LNCaP clone FGC (cell line): ENCODE measurements at regions not wholly inside any gene's neighbourhood (a gene's known extent, or its start where the extent isn't known, plus 50 kb on each side); places are given as distances from the start of the nearest gene placed in this dataset.

Experiments
- DNase-seq: peaks from one replicate; pipeline ENCODE4 v3.0.0-alpha.2; 2011; ENCODE audit warnings: low read depth
- H3K4me3 ChIP-seq: 2 replicates; pipeline ENCODE4 v1.5.1; 2011; ENCODE audit warnings: mild to moderate bottlenecking, low read depth, low read length, control low read depth
- TF ChIP-seq, protein P1 (sequence below): IDR thresholded peaks from 2 replicates; pipeline ENCODE4 v1.5.1; 2012; ENCODE audit warnings: mild to moderate bottlenecking; ENCODE audit not compliant: control insufficient read depth, insufficient read depth; ENCODE audit errors: extremely low read depth

DNA sequence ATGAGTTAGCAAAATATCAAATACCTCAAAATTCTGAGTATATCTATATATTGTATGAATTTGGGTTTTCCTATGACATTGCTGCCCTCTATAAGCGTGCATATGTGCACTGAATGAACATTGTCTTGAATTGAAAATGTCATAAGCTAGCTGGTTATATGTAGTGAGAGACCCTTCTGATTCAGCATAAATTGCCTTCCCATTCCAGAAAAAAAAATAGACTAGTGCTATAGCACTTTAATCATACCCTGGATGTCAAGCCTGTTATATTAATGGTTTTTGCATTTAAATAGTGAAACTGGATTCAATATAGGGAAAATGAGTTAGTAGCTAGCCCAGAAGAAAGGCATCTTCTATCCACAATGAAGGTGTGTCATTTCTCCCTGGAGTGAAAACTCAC is 265.1 kb downstream of the TUSC7 start:
- TF ChIP-seq, protein P1, sequence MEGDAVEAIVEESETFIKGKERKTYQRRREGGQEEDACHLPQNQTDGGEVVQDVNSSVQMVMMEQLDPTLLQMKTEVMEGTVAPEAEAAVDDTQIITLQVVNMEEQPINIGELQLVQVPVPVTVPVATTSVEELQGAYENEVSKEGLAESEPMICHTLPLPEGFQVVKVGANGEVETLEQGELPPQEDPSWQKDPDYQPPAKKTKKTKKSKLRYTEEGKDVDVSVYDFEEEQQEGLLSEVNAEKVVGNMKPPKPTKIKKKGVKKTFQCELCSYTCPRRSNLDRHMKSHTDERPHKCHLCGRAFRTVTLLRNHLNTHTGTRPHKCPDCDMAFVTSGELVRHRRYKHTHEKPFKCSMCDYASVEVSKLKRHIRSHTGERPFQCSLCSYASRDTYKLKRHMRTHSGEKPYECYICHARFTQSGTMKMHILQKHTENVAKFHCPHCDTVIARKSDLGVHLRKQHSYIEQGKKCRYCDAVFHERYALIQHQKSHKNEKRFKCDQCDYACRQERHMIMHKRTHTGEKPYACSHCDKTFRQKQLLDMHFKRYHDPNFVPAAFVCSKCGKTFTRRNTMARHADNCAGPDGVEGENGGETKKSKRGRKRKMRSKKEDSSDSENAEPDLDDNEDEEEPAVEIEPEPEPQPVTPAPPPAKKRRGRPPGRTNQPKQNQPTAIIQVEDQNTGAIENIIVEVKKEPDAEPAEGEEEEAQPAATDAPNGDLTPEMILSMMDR: no peak

DNA sequence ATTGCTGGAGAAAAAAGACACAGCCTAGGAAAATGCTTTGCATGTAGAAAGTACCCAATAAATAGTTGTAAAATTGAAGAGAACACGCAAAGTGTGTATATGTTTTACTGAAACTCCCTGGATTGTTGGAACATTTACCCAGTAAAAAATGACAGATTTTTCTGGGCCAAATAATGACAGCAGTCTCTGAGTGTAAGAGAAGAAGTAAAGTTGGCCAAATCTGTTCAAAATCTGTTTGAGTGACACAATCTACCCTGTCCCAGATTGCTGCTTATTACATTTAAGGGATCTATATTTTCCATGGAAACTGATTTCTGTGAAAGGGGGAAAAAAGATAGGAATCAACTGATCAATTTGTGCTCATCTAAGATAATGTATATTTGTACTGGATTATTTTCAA is 267.9 kb downstream of the TUSC7 start:
- TF ChIP-seq, protein P1: no peak
- H3K4me3 ChIP-seq: no peak overlapping the region
- DNase-seq: no peak

More for the DNA sequence above, 265.1 kb downstream of the TUSC7 start:
- DNase-seq: no peak
- H3K4me3 ChIP-seq: no peak overlapping the region

- no peak overlapping the region for H3K4me3 ChIP-seq
- TF ChIP-seq, protein P1: no peak
- no peak for DNase-seq
Observed at GRCh38 chr3:116980099-116980498, 270.5 kb downstream of the TUSC7 start.

DNA sequence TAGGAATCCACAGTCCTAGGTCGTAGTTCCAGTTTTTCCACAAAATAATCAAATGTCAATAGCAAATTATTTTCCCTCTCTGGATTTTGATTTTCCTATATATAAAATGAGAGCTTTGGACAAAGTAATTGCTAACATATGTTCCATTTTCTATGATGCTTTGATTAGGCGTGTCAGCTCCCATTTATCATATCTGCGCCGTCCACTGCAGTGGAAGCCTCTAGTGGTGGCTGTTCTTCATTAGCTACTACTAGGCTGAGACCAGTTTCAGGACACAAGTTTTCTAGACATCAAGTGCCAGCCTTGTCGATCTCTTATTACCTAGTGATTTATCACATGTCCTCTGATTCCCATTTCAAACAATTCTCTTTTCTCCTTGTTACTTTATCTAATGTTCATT is 271.5 kb downstream of the TUSC7 start:
- TF ChIP-seq, protein P1: 0 out of 2 replicates have a peak, but pooled peaks have one; percentile 11
- no peak overlapping the region for H3K4me3 ChIP-seq
- no peak for DNase-seq

DNA sequence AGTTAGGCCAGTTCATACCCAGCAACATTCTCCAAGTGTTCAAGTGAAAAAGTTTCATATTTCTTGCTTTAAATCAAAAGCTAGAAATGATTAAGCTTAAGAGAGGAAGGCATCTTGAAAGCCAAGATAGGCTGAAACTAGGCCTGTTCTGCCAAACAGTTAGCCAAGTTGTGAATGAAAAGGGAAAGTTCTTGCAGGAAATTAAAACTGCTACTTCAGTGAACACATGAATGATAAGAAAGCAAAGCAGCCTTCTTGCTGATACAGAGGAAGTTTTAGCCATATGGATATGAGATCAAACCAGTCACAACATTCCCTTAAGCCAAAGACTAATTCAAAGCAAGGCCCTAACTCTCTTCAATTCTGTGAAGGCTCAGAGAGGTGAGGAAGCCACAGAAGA is 274.7 kb downstream of the TUSC7 start:
- H3K4me3 ChIP-seq: no peak overlapping the region
- no peak for DNase-seq
- TF ChIP-seq, protein P1: no peak

GRCh38 chr3:116994351-116994879 is 284.8 kb downstream of the TUSC7 start:
- TF ChIP-seq, protein P1: no peak
- DNase-seq: no peak
- H3K4me3 ChIP-seq: no peak overlapping the region

DNA sequence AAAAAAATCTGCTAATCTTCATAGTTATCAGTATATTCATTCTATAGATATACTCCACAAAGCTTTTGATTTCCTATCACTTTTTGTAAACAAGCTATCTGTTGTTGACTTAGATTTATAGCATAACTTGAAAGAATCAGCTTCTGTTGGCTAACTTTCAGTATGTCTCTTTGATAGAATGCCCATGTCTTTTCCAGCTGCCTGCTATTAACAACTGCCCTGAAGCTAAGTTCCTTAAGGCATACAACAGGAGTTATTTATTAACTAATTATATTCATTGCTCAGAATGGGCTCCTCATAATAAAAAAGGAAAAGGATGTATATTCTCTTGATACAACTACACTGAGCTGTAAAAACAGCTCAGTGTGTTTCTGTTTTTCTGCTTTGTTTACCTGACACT is 293.9 kb downstream of the TUSC7 start:
- peak; percentile 67 for DNase-seq
- no peak overlapping the region for H3K4me3 ChIP-seq
- TF ChIP-seq, protein P1: no peak
